Parathyroid adenoma (tissue), 2 donors: ENCODE measurements at regions not wholly inside any gene's neighbourhood (a gene's known extent, or its start where the extent isn't known, plus 50 kb on each side); places are given as distances from the start of the nearest gene placed in this dataset.

Source experiments
- H2AFZ ChIP-seq: fragments of 300-600 bp; sonication (generic); one replicate; pipeline ENCODE4 v1.7.0; 2017; ENCODE audit warnings: antibody characterized with exemption, mild to moderate bottlenecking
- H3K27ac ChIP-seq: fragments of 300-600 bp; sonication (generic); one replicate; pipeline ENCODE4 v1.7.0; 2017
- H3K27me3 ChIP-seq: fragments of 300-600 bp; sonication (generic); one replicate; pipeline ENCODE4 v1.7.0; 2017; ENCODE audit warnings: low read length; ENCODE audit not compliant: control insufficient read depth, insufficient read depth
- H3K36me3 ChIP-seq: fragments of 300-600 bp; sonication (generic); one replicate; pipeline ENCODE4 v1.7.0; 2017; ENCODE audit warnings: low read length; ENCODE audit not compliant: control insufficient read depth, insufficient read depth
- H3K4me1 ChIP-seq: fragments of 300-600 bp; sonication (generic); one replicate; pipeline ENCODE4 v1.7.0; 2017; ENCODE audit warnings: control low read depth
- H3K4me2 ChIP-seq: fragments of 300-600 bp; sonication (generic); one replicate; pipeline ENCODE4 v1.7.0; 2017; ENCODE audit warnings: low read length
- H3K4me3 ChIP-seq: fragments of 300-600 bp; sonication (generic); one replicate; pipeline ENCODE4 v1.7.0; 2017; ENCODE audit warnings: low read depth, low read length
- H3K79me2 ChIP-seq: fragments of 300-600 bp; sonication (generic); one replicate; pipeline ENCODE4 v1.7.0; 2017; ENCODE audit warnings: control low read depth
- H3K9ac ChIP-seq: fragments of 300-600 bp; sonication (generic); one replicate; pipeline ENCODE4 v1.7.0; 2017; ENCODE audit warnings: mild to moderate bottlenecking
- H3K9me3 ChIP-seq: fragments of 300-600 bp; sonication (generic); one replicate; pipeline ENCODE4 v1.7.0; 2017; ENCODE audit warnings: low read length; ENCODE audit not compliant: control insufficient read depth
- CTCF ChIP-seq: fragments of 300-600 bp; sonication (generic); IDR thresholded peaks from one replicate; pipeline ENCODE4 v1.7.0; 2017; ENCODE audit warnings: antibody characterized with exemption, mild to moderate bottlenecking
- donor health status: primary hyperparathyroidism.

- no peaks in the 10 kb centered on the region for H3K4me1 ChIP-seq
- H3K27me3 ChIP-seq = no peaks in the 10 kb centered on the region
- no peaks in the 10 kb centered on the region for H3K9me3 ChIP-seq
- H3K4me3 ChIP-seq = no peak overlapping the region
- H3K9ac ChIP-seq = no peak overlapping the region
- H3K27ac ChIP-seq = no peak overlapping the region
- H3K79me2 ChIP-seq = no peaks in the 10 kb centered on the region
- H3K36me3 ChIP-seq = no peaks in the 10 kb centered on the region
- H3K4me2 ChIP-seq = no peak overlapping the region
- H2AFZ ChIP-seq = no peak overlapping the region
- no peak for TF ChIP-seq CTCF
Observed at GRCh38 chr5:164256954-164257353, 751.5 kb downstream of the MAT2B start.

GRCh38 chr5:164265566-164265965, 760.1 kb downstream of the MAT2B start:
- H2AFZ ChIP-seq = no peak overlapping the region
- no peak overlapping the region for H3K27ac ChIP-seq
- no peak overlapping the region for H3K4me2 ChIP-seq
- no peak for TF ChIP-seq CTCF
- no peaks in the 10 kb centered on the region for H3K36me3 ChIP-seq
- H3K79me2 ChIP-seq = no peaks in the 10 kb centered on the region
- no peaks in the 10 kb centered on the region for H3K27me3 ChIP-seq
- no peak overlapping the region for H3K9ac ChIP-seq
- no peaks in the 10 kb centered on the region for H3K9me3 ChIP-seq
- H3K4me1 ChIP-seq = no peaks in the 10 kb centered on the region
- no peak overlapping the region for H3K4me3 ChIP-seq

GRCh38 chr5:164266571-164266970, 761.2 kb downstream of the MAT2B start:
- H3K9me3 ChIP-seq = no peaks in the 10 kb centered on the region
- H3K9ac ChIP-seq = no peak overlapping the region
- no peaks in the 10 kb centered on the region for H3K79me2 ChIP-seq
- H3K4me2 ChIP-seq = no peak overlapping the region
- no peak for TF ChIP-seq CTCF
- no peaks in the 10 kb centered on the region for H3K27me3 ChIP-seq
- H3K27ac ChIP-seq = no peak overlapping the region
- no peaks in the 10 kb centered on the region for H3K4me1 ChIP-seq
- no peak overlapping the region for H3K4me3 ChIP-seq
- H3K36me3 ChIP-seq = no peaks in the 10 kb centered on the region
- no peak overlapping the region for H2AFZ ChIP-seq

- H3K79me2 ChIP-seq = no peaks in the 10 kb centered on the region
- no peaks in the 10 kb centered on the region for H3K27me3 ChIP-seq
- H3K9ac ChIP-seq = no peak overlapping the region
- H3K4me1 ChIP-seq = no peaks in the 10 kb centered on the region
- H3K9me3 ChIP-seq = no peaks in the 10 kb centered on the region
- no peak overlapping the region for H2AFZ ChIP-seq
- no peak for TF ChIP-seq CTCF
- H3K36me3 ChIP-seq = no peaks in the 10 kb centered on the region
- H3K4me3 ChIP-seq = no peak overlapping the region
- no peak overlapping the region for H3K27ac ChIP-seq
- no peak overlapping the region for H3K4me2 ChIP-seq
Observed at GRCh38 chr5:164277720-164278119, 772.3 kb downstream of the MAT2B start.

GRCh38 chr5:164289526-164289925, 784.1 kb downstream of the MAT2B start:
- Histone ChIP-seq H3K9ac (no peak overlapping the region), H3K27me3 (no peaks in the 10 kb centered on the region), H3K9me3 (no peaks in the 10 kb centered on the region), H2AFZ (no peak overlapping the region), H3K36me3 (no peaks in the 10 kb centered on the region), H3K4me3 (no peak overlapping the region), H3K4me1 (no peaks in the 10 kb centered on the region), H3K27ac (no peak overlapping the region), H3K4me2 (no peak overlapping the region), H3K79me2 (no peaks in the 10 kb centered on the region)
- TF ChIP-seq CTCF = no peak
